GM18511 (cell line): ENCODE measurements at regions not wholly inside any gene's neighbourhood (a gene's known extent, or its start where the extent isn't known, plus 50 kb on each side); places are given as distances from the start of the nearest gene placed in this dataset.
A peak's percentile ranks its signal among the peaks of the same experiment; 100 is the strongest.

ENCODE experiments used
- ATAC-seq: cut with Tn5 transposase; IDR thresholded peaks from one replicate; pipeline ENCODE4 v1.9.1; 2021; ENCODE audit warnings: mild to moderate bottlenecking, moderate library complexity; ENCODE audit not compliant: unreplicated experiment

GRCh38 chr2:160672211-160672610 lies 178.6 kb upstream of the RBMS1 start:
- no peak for ATAC-seq

GRCh38 chr2:160674146-160674750 lies 180.6 kb upstream of the RBMS1 start:
- ATAC-seq: no peak

- ATAC-seq: no peak
Observed at GRCh38 chr2:160679686-160680085, 186.1 kb upstream of the RBMS1 start.

- ATAC-seq: no peak
Observed at GRCh38 chr2:160680294-160680693, 186.7 kb upstream of the RBMS1 start.

GRCh38 chr2:160680974-160681373 lies 187.4 kb upstream of the RBMS1 start:
- ATAC-seq: no peak

- ATAC-seq: no peak
Observed at GRCh38 chr2:160683206-160683605, 189.6 kb upstream of the RBMS1 start.

- no peak for ATAC-seq
Observed at GRCh38 chr2:160687629-160688028, 194.0 kb upstream of the RBMS1 start.

GRCh38 chr2:160689441-160689840 lies 195.8 kb upstream of the RBMS1 start:
- no peak for ATAC-seq

- ATAC-seq: peak; percentile 6
Observed at GRCh38 chr2:160694221-160694620, 200.6 kb upstream of the RBMS1 start.

- ATAC-seq: peak; percentile 94
Observed at GRCh38 chr2:160694631-160695030, 201.0 kb upstream of the RBMS1 start.

- ATAC-seq: no peak
Observed at GRCh38 chr2:160695402-160696086, 201.9 kb upstream of the RBMS1 start.

GRCh38 chr2:160696087-160696452 lies 202.5 kb upstream of the RBMS1 start:
- no peak for ATAC-seq

GRCh38 chr2:160697817-160698216 lies 204.2 kb upstream of the RBMS1 start:
- no peak for ATAC-seq

GRCh38 chr2:160700021-160700814 lies 206.6 kb upstream of the RBMS1 start:
- no peak for ATAC-seq

- ATAC-seq: no peak
Observed at GRCh38 chr2:160701822-160702221, 208.2 kb upstream of the RBMS1 start.

- no peak for ATAC-seq
Observed at GRCh38 chr2:160702754-160703153, 209.1 kb upstream of the RBMS1 start.

- peak; percentile 92 for ATAC-seq
Observed at GRCh38 chr2:160703648-160704585, 210.3 kb upstream of the RBMS1 start.

- ATAC-seq: no peak
Observed at GRCh38 chr2:160715428-160715827, 221.8 kb upstream of the RBMS1 start.

GRCh38 chr2:160719116-160719515 lies 225.5 kb upstream of the RBMS1 start:
- ATAC-seq: no peak

GRCh38 chr2:160720098-160720497 lies 226.5 kb upstream of the RBMS1 start:
- ATAC-seq: no peak
